K562 (cell line): ENCODE measurements at regions not wholly inside any gene's neighbourhood (a gene's known extent, or its start where the extent isn't known, plus 50 kb on each side); places are given as distances from the start of the nearest gene placed in this dataset.

Experiments
- EZH2 ChIP-seq: IDR thresholded peaks from 2 replicates; pipeline ENCODE4 v1.6.1; 2012; ENCODE audit warnings: low read depth, mild to moderate bottlenecking, inconsistent platforms, low read length, borderline replicate concordance
- HNRNPLL ChIP-seq: fragments of 200-400 bp; formaldehyde crosslinking; IDR thresholded peaks from 2 replicates; pipeline ENCODE4 v1.6.1; 2017; ENCODE audit warnings: low read length, low read depth, mild to moderate bottlenecking; ENCODE audit not compliant: poor library complexity, severe bottlenecking
- RBM25 ChIP-seq: fragments of 200-400 bp; formaldehyde crosslinking; IDR thresholded peaks from 2 replicates; pipeline ENCODE4 v1.6.1; 2018; ENCODE audit warnings: low read length, low read depth, moderate library complexity; ENCODE audit not compliant: severe bottlenecking
- SREBF2 ChIP-seq: sonication (generic); formaldehyde crosslinking; IDR thresholded peaks from 2 replicates; pipeline ENCODE4 v1.4.0; 2020; ENCODE audit warnings: mild to moderate bottlenecking, missing genetic modification reagents
- YY1 ChIP-seq, 3 experiments: IDR thresholded peaks; 2 replicates each; pipeline ENCODE4 v1.6.1; 2011; ENCODE audit warnings: low read length in 2 of 3, mild to moderate bottlenecking in 2 of 3, moderate library complexity in 2 of 3, borderline replicate concordance in 1 of 3, control low read depth in 1 of 3, low read depth in 1 of 3; ENCODE audit not compliant: insufficient read depth in 3 of 3, insufficient replicate concordance in 2 of 3, control insufficient read depth in 1 of 3, insufficient read length in 1 of 3; ENCODE audit errors: extremely low read depth in 1 of 3
- ZNF133 ChIP-seq: fragments of 250-450 bp; sonication (Bioruptor Pico); IDR thresholded peaks from 2 replicates; pipeline ENCODE4 v1.4.0; 2020; ENCODE audit warnings: mild to moderate bottlenecking
- TF ChIP-seq, protein P1 (sequence below), 3 experiments: IDR thresholded peaks in 2 of 3; conservative IDR thresholded peaks in 1 of 3; 2 replicates each; pipeline ENCODE4 v1.5.1; 2011 to 2012; ENCODE audit warnings: low read length in 3 of 3, mild to moderate bottlenecking in 3 of 3, control low read depth in 2 of 3, improper control_type of control experiment in 1 of 3, inconsistent platforms in 1 of 3, low read depth in 1 of 3, mixed read lengths in 1 of 3, moderate library complexity in 1 of 3; ENCODE audit not compliant: insufficient read depth in 2 of 3
- TF ChIP-seq, protein P2 (sequence below), 2 experiments: fragments of 450-650 bp in 1 of 2; sonication (generic) in 1 of 2; formaldehyde crosslinking; conservative IDR thresholded peaks; 2 replicates each; pipeline versions ENCODE4 v1.4.0 to v1.8.1; 2020 to 2022; ENCODE audit warnings: mild to moderate bottlenecking in 1 of 2, missing genetic modification reagents in 1 of 2

DNA sequence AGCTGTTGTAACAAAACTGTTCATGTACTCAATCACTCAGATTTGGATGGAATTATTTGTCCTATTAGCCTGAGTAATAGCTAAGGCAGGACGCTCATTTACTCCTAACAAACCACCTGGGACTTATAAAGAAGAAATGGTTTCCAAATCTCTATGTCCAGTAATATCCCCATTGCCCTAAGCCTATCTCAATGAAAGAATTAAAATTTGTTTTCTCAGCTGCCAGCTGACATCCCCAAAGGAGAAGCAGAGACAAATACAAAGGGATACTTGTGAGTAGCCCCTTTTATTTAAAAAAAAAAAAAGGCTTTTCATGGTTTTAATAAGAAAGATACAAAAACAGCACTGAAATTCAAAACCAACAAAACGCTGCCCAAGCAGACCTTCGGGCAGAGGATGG is 211.4 kb upstream of the PARD3B start:
- TF ChIP-seq YY1 (IDR thresholded peaks at IDR 0.05; ENCODE audit: borderline replicate concordance in 1 of 3, control insufficient read depth in 1 of 3, extremely low read depth in 1 of 3, insufficient read depth in 3 of 3, insufficient read length in 1 of 3, insufficient replicate concordance in 2 of 3, low read depth in 1 of 3, low read length in 2 of 3) (no peak), ZNF133 (CRISPR knock-in tag) (no peak), RBM25 (no peak), HNRNPLL (no peak), EZH2 (no peak), SREBF2 (CRISPR knock-in tag) (no peak)
- TF ChIP-seq, protein P1, sequence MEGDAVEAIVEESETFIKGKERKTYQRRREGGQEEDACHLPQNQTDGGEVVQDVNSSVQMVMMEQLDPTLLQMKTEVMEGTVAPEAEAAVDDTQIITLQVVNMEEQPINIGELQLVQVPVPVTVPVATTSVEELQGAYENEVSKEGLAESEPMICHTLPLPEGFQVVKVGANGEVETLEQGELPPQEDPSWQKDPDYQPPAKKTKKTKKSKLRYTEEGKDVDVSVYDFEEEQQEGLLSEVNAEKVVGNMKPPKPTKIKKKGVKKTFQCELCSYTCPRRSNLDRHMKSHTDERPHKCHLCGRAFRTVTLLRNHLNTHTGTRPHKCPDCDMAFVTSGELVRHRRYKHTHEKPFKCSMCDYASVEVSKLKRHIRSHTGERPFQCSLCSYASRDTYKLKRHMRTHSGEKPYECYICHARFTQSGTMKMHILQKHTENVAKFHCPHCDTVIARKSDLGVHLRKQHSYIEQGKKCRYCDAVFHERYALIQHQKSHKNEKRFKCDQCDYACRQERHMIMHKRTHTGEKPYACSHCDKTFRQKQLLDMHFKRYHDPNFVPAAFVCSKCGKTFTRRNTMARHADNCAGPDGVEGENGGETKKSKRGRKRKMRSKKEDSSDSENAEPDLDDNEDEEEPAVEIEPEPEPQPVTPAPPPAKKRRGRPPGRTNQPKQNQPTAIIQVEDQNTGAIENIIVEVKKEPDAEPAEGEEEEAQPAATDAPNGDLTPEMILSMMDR (IDR thresholded peaks at IDR 0.05 in 2 of 3, conservative IDR thresholded peaks at IDR 0.05 in 1 of 3; ENCODE audit: insufficient read depth in 2 of 3, low read depth in 1 of 3, low read length in 3 of 3) = no peak
- TF ChIP-seq, protein P2, sequence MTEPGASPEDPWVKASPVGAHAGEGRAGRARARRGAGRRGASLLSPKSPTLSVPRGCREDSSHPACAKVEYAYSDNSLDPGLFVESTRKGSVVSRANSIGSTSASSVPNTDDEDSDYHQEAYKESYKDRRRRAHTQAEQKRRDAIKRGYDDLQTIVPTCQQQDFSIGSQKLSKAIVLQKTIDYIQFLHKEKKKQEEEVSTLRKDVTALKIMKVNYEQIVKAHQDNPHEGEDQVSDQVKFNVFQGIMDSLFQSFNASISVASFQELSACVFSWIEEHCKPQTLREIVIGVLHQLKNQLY (CRISPR knock-in tag; conservative IDR thresholded peaks at IDR 0.05) = no peak
